Body of pancreas (tissue), 4 donors: ENCODE measurements at regions not wholly inside any gene's neighbourhood (a gene's known extent, or its start where the extent isn't known, plus 50 kb on each side); places are given as distances from the start of the nearest gene placed in this dataset.

Experiments
- POLR2A ChIP-seq, 3 donors: fragments of 450-650 bp; IDR thresholded peaks; one replicate each; pipeline ENCODE4 v1.6.1; 2016; ENCODE audit warnings: antibody characterized with exemption in 3 of 3, mild to moderate bottlenecking in 2 of 3
- TF ChIP-seq, protein P1 (sequence below), 7 experiments: fragments of 450-650 bp in 4 of 7; fragments of 200-600 bp in 3 of 7; sonication (generic) in 3 of 7; IDR thresholded peaks; one replicate each; pipeline ENCODE4 v1.5.1; 2016 to 2019; ENCODE audit warnings: antibody characterized with exemption in 7 of 7

DNA sequence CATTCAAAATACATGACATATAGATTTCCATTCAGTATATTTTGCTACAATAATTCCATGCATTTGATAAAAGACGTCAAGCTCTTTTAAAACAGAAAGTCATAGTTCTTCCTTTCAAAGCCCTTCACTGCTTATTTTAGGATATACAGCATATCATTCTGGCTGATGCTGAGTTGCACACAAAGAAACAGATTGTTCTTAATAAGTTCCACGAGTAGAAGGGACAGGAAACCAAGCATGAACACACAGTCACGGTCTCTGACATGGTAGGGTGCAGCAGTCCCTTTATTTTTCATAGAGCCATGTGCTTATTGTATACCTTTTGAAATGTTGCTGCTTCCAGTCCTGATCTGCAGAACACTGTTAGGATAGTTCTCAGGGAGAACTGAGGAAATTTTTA, 85.4 kb downstream of the MAGEB10 start:
- TF ChIP-seq POLR2A (IDR thresholded peaks at IDR 0.05), result no peak
- TF ChIP-seq, protein P1, sequence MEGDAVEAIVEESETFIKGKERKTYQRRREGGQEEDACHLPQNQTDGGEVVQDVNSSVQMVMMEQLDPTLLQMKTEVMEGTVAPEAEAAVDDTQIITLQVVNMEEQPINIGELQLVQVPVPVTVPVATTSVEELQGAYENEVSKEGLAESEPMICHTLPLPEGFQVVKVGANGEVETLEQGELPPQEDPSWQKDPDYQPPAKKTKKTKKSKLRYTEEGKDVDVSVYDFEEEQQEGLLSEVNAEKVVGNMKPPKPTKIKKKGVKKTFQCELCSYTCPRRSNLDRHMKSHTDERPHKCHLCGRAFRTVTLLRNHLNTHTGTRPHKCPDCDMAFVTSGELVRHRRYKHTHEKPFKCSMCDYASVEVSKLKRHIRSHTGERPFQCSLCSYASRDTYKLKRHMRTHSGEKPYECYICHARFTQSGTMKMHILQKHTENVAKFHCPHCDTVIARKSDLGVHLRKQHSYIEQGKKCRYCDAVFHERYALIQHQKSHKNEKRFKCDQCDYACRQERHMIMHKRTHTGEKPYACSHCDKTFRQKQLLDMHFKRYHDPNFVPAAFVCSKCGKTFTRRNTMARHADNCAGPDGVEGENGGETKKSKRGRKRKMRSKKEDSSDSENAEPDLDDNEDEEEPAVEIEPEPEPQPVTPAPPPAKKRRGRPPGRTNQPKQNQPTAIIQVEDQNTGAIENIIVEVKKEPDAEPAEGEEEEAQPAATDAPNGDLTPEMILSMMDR (IDR thresholded peaks at IDR 0.05), result no peak
